Skeletal muscle satellite cell (primary cell): ENCODE measurements at regions not wholly inside any gene's neighbourhood (a gene's known extent, or its start where the extent isn't known, plus 50 kb on each side); places are given as distances from the start of the nearest gene placed in this dataset.

ENCODE experiments used
- H3K27me3 ChIP-seq: 2 replicates; pipeline ENCODE4 v1.7.0; 2013; ENCODE audit warnings: low read length; ENCODE audit not compliant: control insufficient read depth, insufficient read depth
- H3K36me3 ChIP-seq: 2 replicates; pipeline ENCODE4 v1.7.0; 2013; ENCODE audit warnings: mild to moderate bottlenecking, control low read depth, low read length; ENCODE audit not compliant: insufficient read depth
- H3K4me1 ChIP-seq: 2 replicates; pipeline ENCODE4 v1.7.0; 2013; ENCODE audit warnings: low read length; ENCODE audit not compliant: control insufficient read depth, insufficient read depth
- H3K4me2 ChIP-seq: 2 replicates; pipeline ENCODE4 v1.7.0; 2013; ENCODE audit warnings: mild to moderate bottlenecking, low read length
- H3K4me3 ChIP-seq: 2 replicates; pipeline ENCODE4 v1.7.0; 2013; ENCODE audit warnings: low read length
- H3K9ac ChIP-seq: 2 replicates; pipeline ENCODE4 v1.7.0; 2013; ENCODE audit warnings: mild to moderate bottlenecking, low read depth, low read length, moderate library complexity
- H3K9me3 ChIP-seq: replicated peaks from 2 replicates; pipeline ENCODE4 v1.7.0; 2013; ENCODE audit warnings: mild to moderate bottlenecking, control low read depth, low read length

DNA sequence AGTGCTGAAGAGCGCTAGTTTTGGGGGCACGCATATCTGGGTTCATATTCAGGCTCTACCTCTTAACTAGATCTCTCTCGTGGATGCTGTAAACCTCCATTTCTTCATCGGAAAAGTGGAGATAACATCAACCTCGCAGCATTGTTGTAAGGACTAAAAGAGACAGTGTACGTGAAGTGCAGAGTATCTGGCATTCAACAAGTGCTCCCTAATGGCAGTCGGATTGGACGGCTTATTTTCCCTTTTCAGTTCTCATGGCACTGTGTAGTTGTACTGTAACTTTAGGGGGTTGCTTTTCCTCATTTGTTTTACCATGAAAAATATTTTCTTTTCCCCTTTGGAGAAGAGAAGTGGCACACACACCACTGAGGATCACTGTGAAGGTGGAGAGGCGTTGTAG is 51.4 kb upstream of the ESX1 start:
- H3K4me2 ChIP-seq, result no peak overlapping the region
- H3K27me3 ChIP-seq, result peaks cover 11% of the 10 kb centered on the region
- no peak overlapping the region for H3K9ac ChIP-seq
- no peaks in the 10 kb centered on the region for H3K36me3 ChIP-seq
- H3K4me1 ChIP-seq, result no peaks in the 10 kb centered on the region
- no peak overlapping the region for H3K4me3 ChIP-seq
- no peaks in the 10 kb centered on the region for H3K9me3 ChIP-seq
